Loucy (cell line): ENCODE measurements at regions not wholly inside any gene's neighbourhood (a gene's known extent, or its start where the extent isn't known, plus 50 kb on each side); places are given as distances from the start of the nearest gene placed in this dataset.
A peak's percentile ranks its signal among the peaks of the same experiment; 100 is the strongest.

ENCODE experiments used
- H2AFZ ChIP-seq: fragments of 200-600 bp; sonication (generic); 2 replicates; pipeline ENCODE4 v1.6.0; 2016; ENCODE audit warnings: antibody characterized with exemption, mild to moderate bottlenecking, low read length, moderate library complexity
- H3F3A ChIP-seq: fragments of 200-600 bp; 2 replicates; pipeline ENCODE4 v1.6.0; 2016; ENCODE audit warnings: antibody characterized with exemption, low read depth, mild to moderate bottlenecking
- H3K27me3 ChIP-seq: fragments of 200-600 bp; sonication (generic); 2 replicates; pipeline ENCODE4 v1.6.1; 2014; ENCODE audit warnings: low read length, mild to moderate bottlenecking; ENCODE audit not compliant: insufficient read depth, poor library complexity, severe bottlenecking
- H3K36me3 ChIP-seq: fragments of 200-600 bp; sonication (generic); 2 replicates; pipeline ENCODE4 v1.6.1; 2016; ENCODE audit warnings: low read length; ENCODE audit not compliant: insufficient read depth
- H3K4me1 ChIP-seq: fragments of 200-600 bp; sonication (generic); 2 replicates; pipeline ENCODE4 v1.5.1; 2014; ENCODE audit warnings: low read length, mild to moderate bottlenecking; ENCODE audit not compliant: insufficient read depth, poor library complexity, severe bottlenecking
- H3K4me2 ChIP-seq: fragments of 200-600 bp; sonication (generic); 2 replicates; pipeline ENCODE4 v1.6.0; 2014; ENCODE audit warnings: antibody characterized with exemption, low read length, low read depth, mild to moderate bottlenecking; ENCODE audit not compliant: poor library complexity, severe bottlenecking
- H3K4me3 ChIP-seq: fragments of 200-600 bp; sonication (generic); 2 replicates; pipeline ENCODE4 v1.5.1; 2014; ENCODE audit warnings: low read length, mild to moderate bottlenecking, mixed read lengths; ENCODE audit not compliant: poor library complexity, severe bottlenecking
- H3K79me2 ChIP-seq: fragments of 200-600 bp; sonication (generic); 2 replicates; pipeline ENCODE4 v1.6.1; 2014; ENCODE audit warnings: low read length; ENCODE audit not compliant: insufficient read depth
- H3K9ac ChIP-seq: fragments of 200-600 bp; sonication (generic); 2 replicates; pipeline ENCODE4 v1.6.0; 2014; ENCODE audit warnings: mild to moderate bottlenecking, low read depth, low read length, moderate library complexity; ENCODE audit not compliant: poor library complexity, severe bottlenecking
- H3K9me2 ChIP-seq: fragments of 200-600 bp; sonication (generic); replicated peaks from 2 replicates; pipeline ENCODE4 v1.6.1; 2016; ENCODE audit warnings: low read depth, low read length, mixed read lengths
- H3K9me3 ChIP-seq: fragments of 200-600 bp; sonication (generic); 2 replicates; pipeline ENCODE4 v1.6.1; 2014; ENCODE audit warnings: mild to moderate bottlenecking, antibody characterized with exemption, low read length, low read depth; ENCODE audit not compliant: insufficient read depth
- H4K20me1 ChIP-seq: fragments of 200-600 bp; sonication (generic); 2 replicates; pipeline ENCODE4 v1.6.0; 2014; ENCODE audit warnings: antibody characterized with exemption, low read length, mild to moderate bottlenecking; ENCODE audit not compliant: insufficient read depth, poor library complexity, severe bottlenecking
- CTCF ChIP-seq: fragments of 200-600 bp; sonication (generic); conservative IDR thresholded peaks from 2 replicates; pipeline ENCODE4 v1.5.1; 2014; ENCODE audit warnings: mild to moderate bottlenecking, antibody characterized with exemption, low read length
- EZH2phosphoT487 ChIP-seq: fragments of 200-600 bp; IDR thresholded peaks from 2 replicates; pipeline ENCODE4 v1.6.1; 2018; ENCODE audit warnings: antibody characterized with exemption, mild to moderate bottlenecking, moderate library complexity, borderline replicate concordance

- Histone ChIP-seq H3K9ac (no peak overlapping the region), H3F3A (no peaks in the 10 kb centered on the region), H3K9me2 (no peaks in the 10 kb centered on the region), H3K79me2 (no peaks in the 10 kb centered on the region), H3K9me3 (no peaks in the 10 kb centered on the region), H3K4me1 (peaks cover 44% of the 10 kb centered on the region), H2AFZ (no peak overlapping the region), H4K20me1 (no peaks in the 10 kb centered on the region), H3K27me3 (no peaks in the 10 kb centered on the region), H3K4me2 (no peak overlapping the region), H3K4me3 (no peak overlapping the region), H3K36me3 (no peaks in the 10 kb centered on the region)
- TF ChIP-seq EZH2phosphoT487 (no peak), CTCF (no peak)
Measured at GRCh38 chr5:36388288-36388687, 86.6 kb upstream of the RANBP3L start.

GRCh38 chr5:36389245-36389644 lies 87.5 kb upstream of the RANBP3L start:
- Histone ChIP-seq H3K9me3 (no peaks in the 10 kb centered on the region), H3K36me3 (no peaks in the 10 kb centered on the region), H3K9ac (no peak overlapping the region), H3K4me3 (no peak overlapping the region), H3K4me1 (peaks cover 36% of the 10 kb centered on the region), H2AFZ (peak overlapping the region; percentile 64), H3K4me2 (peak overlapping the region; percentile 26), H3F3A (no peaks in the 10 kb centered on the region), H4K20me1 (no peaks in the 10 kb centered on the region), H3K27me3 (no peaks in the 10 kb centered on the region), H3K9me2 (no peaks in the 10 kb centered on the region), H3K79me2 (no peaks in the 10 kb centered on the region)
- no peak for TF ChIP-seq CTCF

GRCh38 chr5:36390640-36391039 lies 88.9 kb upstream of the RANBP3L start:
- Histone ChIP-seq H3K9me2 (no peaks in the 10 kb centered on the region), H3K4me2 (no peak overlapping the region), H2AFZ (no peak overlapping the region), H3K36me3 (no peaks in the 10 kb centered on the region), H3K9ac (no peak overlapping the region), H3K4me3 (no peak overlapping the region), H3K79me2 (no peaks in the 10 kb centered on the region), H3K27me3 (no peaks in the 10 kb centered on the region), H3K9me3 (no peaks in the 10 kb centered on the region), H4K20me1 (no peaks in the 10 kb centered on the region), H3K4me1 (peaks cover 23% of the 10 kb centered on the region), H3F3A (no peaks in the 10 kb centered on the region)
- no peak for TF ChIP-seq EZH2phosphoT487
- no peak for TF ChIP-seq CTCF
